ENCODE measurements at regions not wholly inside any gene's neighbourhood (a gene's known extent, or its start where the extent isn't known, plus 50 kb on each side); places are given as distances from the start of the nearest gene placed in this dataset.

GRCh38 chr11:134743820-134744195, 331.8 kb upstream of the B3GAT1 start:
- CTCF ChIA-PET = no interaction called here
- Mint-ChIP-seq H3K36me3 (ENCODE audit: low read depth) (no peaks in the 10 kb centered on the region), H3K9me3 (peaks cover 2% of the 10 kb centered on the region), H3K4me1 (no peaks in the 10 kb centered on the region), H3K4me3 (no peak overlapping the region), H3K27me3 (no peaks in the 10 kb centered on the region), H3K27ac (no peak overlapping the region)
- no peak for TF ChIP-seq CTCF (IDR thresholded peaks at IDR 0.05)
- intact Hi-C loops (cut with micrococcal nuclease) = no loop called here
- ATAC-seq (ENCODE audit: low read depth) (no peak), DNase-seq (no peak)
- POLR2A ChIA-PET = no interaction called here

- DNase-seq (no peak), ATAC-seq (ENCODE audit: low read depth) (no peak)
- H3K4me1 Mint-ChIP-seq = no peaks in the 10 kb centered on the region
- intact Hi-C loops (cut with micrococcal nuclease) = no loop called here
- no peak overlapping the region for H3K4me3 Mint-ChIP-seq
- ChIA-PET POLR2A (no interaction called here), CTCF (no interaction called here)
- H3K27me3 Mint-ChIP-seq = no peaks in the 10 kb centered on the region
- no peak for TF ChIP-seq CTCF (IDR thresholded peaks at IDR 0.05)
- no peak overlapping the region for H3K27ac Mint-ChIP-seq
- no peaks in the 10 kb centered on the region for H3K36me3 Mint-ChIP-seq (ENCODE audit: low read depth)
- peaks cover 2% of the 10 kb centered on the region for H3K9me3 Mint-ChIP-seq
These were observed 331.1 kb upstream of the B3GAT1 start for GRCh38 chr11:134742956-134743819.

GRCh38 chr11:134742224-134742612, 330.2 kb upstream of the B3GAT1 start:
- no peaks in the 10 kb centered on the region for H3K36me3 Mint-ChIP-seq (ENCODE audit: low read depth)
- intact Hi-C loops (cut with micrococcal nuclease) = no loop called here
- no peaks in the 10 kb centered on the region for H3K27me3 Mint-ChIP-seq
- no peak for DNase-seq
- no peaks in the 10 kb centered on the region for H3K4me1 Mint-ChIP-seq
- H3K4me3 Mint-ChIP-seq = no peak overlapping the region
- TF ChIP-seq CTCF (IDR thresholded peaks at IDR 0.05) = no peak
- H3K9me3 Mint-ChIP-seq = peaks cover 2% of the 10 kb centered on the region
- no peak for ATAC-seq (ENCODE audit: low read depth)
- POLR2A ChIA-PET = no interaction called here
- no peak overlapping the region for H3K27ac Mint-ChIP-seq
- CTCF ChIA-PET = no interaction called here

- H3K4me1 Mint-ChIP-seq = no peaks in the 10 kb centered on the region
- POLR2A ChIA-PET = no interaction called here
- no peak for DNase-seq
- no peak overlapping the region for H3K27ac Mint-ChIP-seq
- intact Hi-C loops (cut with micrococcal nuclease) = no loop called here
- ATAC-seq (ENCODE audit: low read depth) = no peak
- H3K36me3 Mint-ChIP-seq (ENCODE audit: low read depth) = no peaks in the 10 kb centered on the region
- H3K9me3 Mint-ChIP-seq = peaks cover 2% of the 10 kb centered on the region
- H3K4me3 Mint-ChIP-seq = no peak overlapping the region
- CTCF ChIA-PET = no interaction called here
- no peak for TF ChIP-seq CTCF (IDR thresholded peaks at IDR 0.05)
- H3K27me3 Mint-ChIP-seq = no peaks in the 10 kb centered on the region
These were observed 329.6 kb upstream of the B3GAT1 start for GRCh38 chr11:134741453-134742223.

GRCh38 chr11:134740590-134741261, 328.7 kb upstream of the B3GAT1 start:
- Mint-ChIP-seq H3K4me1 (no peaks in the 10 kb centered on the region), H3K27me3 (no peaks in the 10 kb centered on the region), H3K27ac (no peak overlapping the region), H3K4me3 (no peak overlapping the region), H3K9me3 (no peaks in the 10 kb centered on the region), H3K36me3 (ENCODE audit: low read depth) (no peaks in the 10 kb centered on the region)
- CTCF ChIA-PET = no interaction called here
- DNase-seq = no peak
- ATAC-seq (ENCODE audit: low read depth) = no peak
- intact Hi-C loops (cut with micrococcal nuclease) = no loop called here
- POLR2A ChIA-PET = no interaction called here
- no peak for TF ChIP-seq CTCF (IDR thresholded peaks at IDR 0.05)
